Activated B cell treated with CpG ODN at 0.5 μM for 24 hours (primary cell): ENCODE measurements at regions not wholly inside any gene's neighbourhood (a gene's known extent, or its start where the extent isn't known, plus 50 kb on each side); places are given as distances from the start of the nearest gene placed in this dataset.
"Not testable (repeated sequence)": the region's sequence is repeated elsewhere in the genome, so short reads cannot be mapped to it uniquely, and the experiment has no call there.

Source experiments
- ATAC-seq: fragments of 200-7000 bp; cut with Tn5 transposase; one replicate; pipeline ENCODE4 v1.10.0; 2021; ENCODE audit warnings: low read depth, mild to moderate bottlenecking, moderate library complexity
- CTCF ChIA-PET: fragments of 350-600 bp; sonication (Branson Sonifier 250); formaldehyde crosslinking; loops from one replicate; lab custom pipeline; 2021; ENCODE audit warnings: antibody characterized with exemption; lab: Charles Lee
- POLR2A ChIA-PET: fragments of 350-600 bp; sonication (Branson Sonifier 250); formaldehyde crosslinking; loops from one replicate; lab custom pipeline; 2021; ENCODE audit warnings: antibody characterized with exemption; lab: Charles Lee
- DNase-seq: peaks from one replicate; pipeline ENCODE4 v3.0.0; 2022
- H3K27ac Mint-ChIP-seq: one replicate; pipeline ENCODE4 v1.8.0; 2020; ENCODE audit warnings: mixed read lengths
- H3K27me3 Mint-ChIP-seq: one replicate; pipeline ENCODE4 v1.8.0; 2021; ENCODE audit warnings: mixed read lengths
- H3K36me3 Mint-ChIP-seq: one replicate; pipeline ENCODE4 v1.8.0; 2021; ENCODE audit warnings: low read depth, mixed read lengths
- H3K4me1 Mint-ChIP-seq: one replicate; pipeline ENCODE4 v1.8.0; 2021; ENCODE audit warnings: mixed read lengths
- H3K4me3 Mint-ChIP-seq: one replicate; pipeline ENCODE4 v1.8.0; 2020; ENCODE audit warnings: mild to moderate bottlenecking, mixed read lengths
- H3K9me3 Mint-ChIP-seq: one replicate; pipeline ENCODE4 v1.8.0; 2020; ENCODE audit warnings: mixed read lengths
- intact Hi-C: fragments of 100-400 bp; cut with micrococcal nuclease; formaldehyde crosslinking; loops from one replicate; pipeline ENCODE4 v1.15.1; 2024
- TF ChIP-seq, protein P1 (sequence below): fragments of 200-600 bp; IDR thresholded peaks from one replicate; pipeline ENCODE4 v1.8.0; 2022; ENCODE audit warnings: antibody characterized with exemption, mild to moderate bottlenecking

DNA sequence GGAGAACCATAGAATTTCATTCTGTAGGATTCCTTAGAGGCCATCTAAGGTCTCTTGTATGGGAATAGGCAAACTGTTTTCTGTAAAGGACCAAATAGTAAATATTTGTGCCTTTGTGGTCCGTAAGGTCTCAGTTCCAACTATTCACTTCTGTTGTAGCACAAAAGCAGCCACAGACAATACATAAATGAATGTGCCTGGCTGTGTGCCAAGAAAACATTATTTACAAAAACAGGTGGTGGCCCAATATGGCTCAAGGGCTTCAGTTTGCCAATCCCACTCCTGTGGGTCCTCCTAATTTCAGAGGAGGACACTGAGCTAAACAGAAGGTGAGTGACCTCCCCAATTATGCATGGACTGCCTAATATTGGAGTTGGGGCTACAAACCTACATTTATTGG is 67.6 kb upstream of the EDEM3 start:
- intact Hi-C loops, result no loop called here
- POLR2A ChIA-PET, result no interaction called here
- no peak overlapping the region for H3K27ac Mint-ChIP-seq
- TF ChIP-seq, protein P1, sequence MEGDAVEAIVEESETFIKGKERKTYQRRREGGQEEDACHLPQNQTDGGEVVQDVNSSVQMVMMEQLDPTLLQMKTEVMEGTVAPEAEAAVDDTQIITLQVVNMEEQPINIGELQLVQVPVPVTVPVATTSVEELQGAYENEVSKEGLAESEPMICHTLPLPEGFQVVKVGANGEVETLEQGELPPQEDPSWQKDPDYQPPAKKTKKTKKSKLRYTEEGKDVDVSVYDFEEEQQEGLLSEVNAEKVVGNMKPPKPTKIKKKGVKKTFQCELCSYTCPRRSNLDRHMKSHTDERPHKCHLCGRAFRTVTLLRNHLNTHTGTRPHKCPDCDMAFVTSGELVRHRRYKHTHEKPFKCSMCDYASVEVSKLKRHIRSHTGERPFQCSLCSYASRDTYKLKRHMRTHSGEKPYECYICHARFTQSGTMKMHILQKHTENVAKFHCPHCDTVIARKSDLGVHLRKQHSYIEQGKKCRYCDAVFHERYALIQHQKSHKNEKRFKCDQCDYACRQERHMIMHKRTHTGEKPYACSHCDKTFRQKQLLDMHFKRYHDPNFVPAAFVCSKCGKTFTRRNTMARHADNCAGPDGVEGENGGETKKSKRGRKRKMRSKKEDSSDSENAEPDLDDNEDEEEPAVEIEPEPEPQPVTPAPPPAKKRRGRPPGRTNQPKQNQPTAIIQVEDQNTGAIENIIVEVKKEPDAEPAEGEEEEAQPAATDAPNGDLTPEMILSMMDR, result no peak
- peaks cover 32% of the 10 kb centered on the region for H3K36me3 Mint-ChIP-seq
- ATAC-seq, result no peak
- no peak for DNase-seq
- H3K4me3 Mint-ChIP-seq, result no peak overlapping the region
- CTCF ChIA-PET, result interaction anchor here (1.6 kb wide), 1 partner anchor 16 kb away, joined by 6 read pairs; no protein-coding TSS in a partner anchor
- no peaks in the 10 kb centered on the region for H3K27me3 Mint-ChIP-seq
- peaks cover 24% of the 10 kb centered on the region for H3K4me1 Mint-ChIP-seq
- peaks cover 2% of the 10 kb centered on the region for H3K9me3 Mint-ChIP-seq

DNA sequence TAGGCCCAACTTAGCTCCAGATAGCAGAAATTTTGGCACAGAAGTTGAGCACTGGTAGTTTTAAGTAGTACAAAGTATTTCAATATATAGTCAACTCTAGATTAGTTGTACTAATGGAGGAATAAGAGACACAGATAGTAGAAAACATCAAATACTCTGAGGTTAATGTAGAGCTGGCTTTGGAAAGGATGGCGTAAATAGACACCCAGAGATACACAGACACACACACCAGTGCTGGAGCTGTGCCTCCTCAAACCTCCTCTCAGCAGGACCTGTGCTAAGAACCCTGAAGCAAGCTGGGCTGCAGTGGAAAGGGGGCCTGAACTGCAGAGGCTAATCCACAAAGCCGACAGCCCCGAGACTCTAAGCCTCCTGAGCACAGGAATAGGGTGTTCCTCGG is 67.0 kb upstream of the EDEM3 start:
- H3K4me3 Mint-ChIP-seq, result no peak overlapping the region
- H3K36me3 Mint-ChIP-seq, result peaks cover 37% of the 10 kb centered on the region
- ChIA-PET CTCF (no interaction called here), POLR2A (no interaction called here)
- intact Hi-C loops, result no loop called here
- TF ChIP-seq, protein P1, result no peak
- DNase-seq, result no peak
- no peak overlapping the region for H3K27ac Mint-ChIP-seq
- H3K4me1 Mint-ChIP-seq, result peaks cover 24% of the 10 kb centered on the region
- ATAC-seq, result no peak
- H3K27me3 Mint-ChIP-seq, result no peaks in the 10 kb centered on the region
- peaks cover 3% of the 10 kb centered on the region for H3K9me3 Mint-ChIP-seq

DNA sequence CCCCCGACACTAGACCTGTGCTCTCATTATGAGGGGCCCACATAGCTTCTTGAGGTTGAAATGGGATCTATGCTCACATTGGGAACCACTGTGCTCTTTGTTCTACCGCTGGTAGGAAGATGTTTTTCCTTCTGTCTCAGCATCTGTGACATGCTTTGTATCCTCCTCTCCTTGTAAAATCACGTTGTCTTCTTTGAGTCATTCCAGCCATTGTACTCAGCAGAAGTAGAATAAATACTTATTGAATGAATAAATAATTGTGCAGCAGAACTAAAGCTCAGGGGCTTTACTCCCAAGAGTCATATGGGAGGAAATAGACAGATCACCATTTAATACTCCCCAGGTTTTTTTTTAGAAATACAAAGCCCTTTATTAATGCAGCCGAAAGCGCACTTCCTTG is 66.3 kb upstream of the EDEM3 start:
- TF ChIP-seq, protein P1, result no peak
- ChIA-PET CTCF (interaction anchor here (0.7 kb wide), 1 partner anchor 348 kb away, joined by 3 read pairs; no protein-coding TSS in a partner anchor), POLR2A (no interaction called here)
- DNase-seq (no peak), ATAC-seq (no peak)
- H3K36me3 Mint-ChIP-seq, result peaks cover 39% of the 10 kb centered on the region
- no peak overlapping the region for H3K27ac Mint-ChIP-seq
- peaks cover 3% of the 10 kb centered on the region for H3K9me3 Mint-ChIP-seq
- peaks cover 19% of the 10 kb centered on the region for H3K4me1 Mint-ChIP-seq
- H3K4me3 Mint-ChIP-seq, result no peak overlapping the region
- no peaks in the 10 kb centered on the region for H3K27me3 Mint-ChIP-seq
- intact Hi-C loops, result no loop called here

DNA sequence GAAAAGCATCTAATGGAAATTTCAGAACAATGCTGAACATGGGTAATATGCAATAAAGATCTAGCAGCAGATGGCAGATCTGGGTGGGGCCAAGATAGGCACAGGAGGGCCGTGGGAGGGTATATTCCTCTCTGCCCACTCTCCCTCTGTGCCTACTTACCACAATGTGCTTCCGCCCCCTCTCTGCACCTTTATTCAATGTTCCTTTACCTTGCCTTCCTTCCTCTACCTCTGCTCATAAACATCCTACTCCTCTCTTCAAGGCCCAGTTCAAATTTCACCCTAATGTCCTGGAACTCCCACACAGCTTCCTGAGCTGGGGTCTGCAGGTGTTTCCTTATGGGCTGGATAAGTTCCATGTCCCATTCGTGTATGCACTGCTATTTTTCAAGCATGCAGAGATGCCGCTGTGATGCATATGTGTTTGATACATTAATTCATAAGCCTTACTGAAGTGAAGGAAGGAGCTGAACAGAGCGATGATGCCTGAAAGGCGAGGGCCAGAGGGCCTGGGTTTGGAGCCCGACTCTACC is 65.6 kb upstream of the EDEM3 start:
- H3K4me1 Mint-ChIP-seq, result peaks cover 13% of the 10 kb centered on the region
- CTCF ChIA-PET, result interaction anchor here (0.7 to 1.1 kb wide), 2 partner anchors 15 to 349 kb away, joined by 3 read pairs; no protein-coding TSS in a partner anchor
- no peak for DNase-seq
- peaks cover 39% of the 10 kb centered on the region for H3K36me3 Mint-ChIP-seq
- POLR2A ChIA-PET, result no interaction called here
- peaks cover 3% of the 10 kb centered on the region for H3K9me3 Mint-ChIP-seq
- no peaks in the 10 kb centered on the region for H3K27me3 Mint-ChIP-seq
- ATAC-seq, result no peak
- TF ChIP-seq, protein P1, result no peak
- intact Hi-C loops, result no loop called here
- no peak overlapping the region for H3K27ac Mint-ChIP-seq
- H3K4me3 Mint-ChIP-seq, result no peak overlapping the region

DNA sequence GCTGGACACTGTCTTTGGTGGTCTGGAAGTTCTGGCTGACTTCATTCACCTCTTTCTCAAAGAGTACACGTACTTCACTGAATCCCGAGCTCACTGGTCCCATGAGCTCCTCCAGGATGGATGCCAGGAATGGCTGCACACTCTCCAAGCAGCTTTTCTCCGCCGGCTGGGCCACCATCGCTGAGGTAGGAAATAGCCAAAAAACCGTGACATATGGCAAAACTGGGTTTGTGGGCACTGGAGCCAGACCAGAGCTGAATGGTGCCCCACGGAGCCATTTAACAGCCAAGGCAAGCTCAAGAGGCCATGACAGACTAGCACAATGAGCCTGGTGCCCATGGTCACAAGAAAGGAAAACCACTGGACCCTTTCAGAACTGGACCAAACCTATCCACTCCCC is 64.0 kb upstream of the EDEM3 start:
- ATAC-seq, result no peak
- no peak for DNase-seq
- CTCF ChIA-PET, result interaction anchor here (1.2 kb wide), 1 partner anchor 13 kb away, joined by 4 read pairs; no protein-coding TSS in a partner anchor
- peaks cover 3% of the 10 kb centered on the region for H3K9me3 Mint-ChIP-seq
- POLR2A ChIA-PET, result interaction anchor here (0.8 kb wide), 1 partner anchor 18 kb away, joined by 3 read pairs; no protein-coding TSS in a partner anchor
- intact Hi-C loops, result no loop called here
- no peaks in the 10 kb centered on the region for H3K27me3 Mint-ChIP-seq
- no peak overlapping the region for H3K27ac Mint-ChIP-seq
- TF ChIP-seq, protein P1, result no peak
- peaks cover 3% of the 10 kb centered on the region for H3K4me1 Mint-ChIP-seq
- H3K4me3 Mint-ChIP-seq, result no peak overlapping the region
- H3K36me3 Mint-ChIP-seq, result peaks cover 41% of the 10 kb centered on the region

DNA sequence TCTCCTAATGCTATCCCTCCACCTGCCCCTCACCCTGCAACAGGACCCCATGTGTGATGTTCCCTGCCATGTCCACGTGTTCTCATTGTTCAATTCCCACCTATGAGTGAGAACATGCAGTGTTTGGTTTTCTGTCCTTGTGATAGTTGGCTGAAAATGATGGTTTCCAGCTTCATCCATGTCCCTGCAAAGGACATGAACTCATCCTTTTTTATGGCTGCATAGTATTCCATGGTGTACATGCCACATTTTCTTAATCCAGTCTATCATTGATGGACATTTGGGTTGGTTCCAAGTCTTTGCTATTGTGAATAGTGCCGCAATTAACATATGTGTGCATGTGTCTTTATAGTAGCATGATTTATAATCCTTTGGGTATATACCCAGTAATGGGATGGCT is 62.3 kb upstream of the EDEM3 start:
- POLR2A ChIA-PET, intact Hi-C loops, H3K4me3 Mint-ChIP-seq, H3K27ac Mint-ChIP-seq, DNase-seq, H3K4me1 Mint-ChIP-seq, CTCF ChIA-PET, H3K9me3 Mint-ChIP-seq, H3K27me3 Mint-ChIP-seq, ATAC-seq: not testable (repeated sequence)
- peaks cover 36% of the 10 kb centered on the region for H3K36me3 Mint-ChIP-seq
